ENCODE measurements at regions not wholly inside any gene's neighbourhood (a gene's known extent, or its start where the extent isn't known, plus 50 kb on each side); places are given as distances from the start of the nearest gene placed in this dataset.

DNA sequence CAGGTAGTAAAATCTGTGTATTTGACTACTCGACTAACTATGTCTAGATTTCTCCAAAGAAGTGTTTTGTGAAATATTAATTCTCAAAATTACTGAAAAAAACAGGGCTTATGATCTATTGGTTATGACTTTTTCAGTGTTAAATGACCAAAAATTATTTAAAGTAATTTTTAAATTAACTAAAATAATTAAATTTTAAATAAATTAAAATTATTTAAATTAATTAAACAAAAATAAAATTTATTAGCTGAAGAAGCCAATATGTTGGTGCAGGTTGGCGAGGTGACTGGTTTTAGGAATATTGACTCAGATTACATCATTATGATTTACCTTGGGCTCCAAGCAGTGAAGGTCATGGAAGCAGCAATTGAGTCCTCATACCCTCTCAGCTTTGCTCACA, 483.2 kb downstream of the PTPRC start:
- TF ChIP-seq CTCF (IDR thresholded peaks at IDR 0.05) = no peak
- TF ChIP-seq POLR2A (IDR thresholded peaks at IDR 0.05) = no peak
